GM18519 (cell line): ENCODE measurements at regions not wholly inside any gene's neighbourhood (a gene's known extent, or its start where the extent isn't known, plus 50 kb on each side); places are given as distances from the start of the nearest gene placed in this dataset.
"Not testable (repeated sequence)": the region's sequence is repeated elsewhere in the genome, so short reads cannot be mapped to it uniquely, and the experiment has no call there.

Experiments used
- ATAC-seq: cut with Tn5 transposase; IDR thresholded peaks from one replicate; pipeline ENCODE4 v1.9.1; 2021; ENCODE audit warnings: mild to moderate bottlenecking, moderate library complexity; ENCODE audit not compliant: unreplicated experiment, low FRiP score

- ATAC-seq, result no peak
These were observed 597.7 kb upstream of the ZP4 start for GRCh38 chr1:238488401-238488800.

GRCh38 chr1:238487931-238488330, 597.2 kb upstream of the ZP4 start:
- ATAC-seq, result no peak

- ATAC-seq, result no peak
These were observed 595.1 kb upstream of the ZP4 start for GRCh38 chr1:238485912-238486209.

DNA sequence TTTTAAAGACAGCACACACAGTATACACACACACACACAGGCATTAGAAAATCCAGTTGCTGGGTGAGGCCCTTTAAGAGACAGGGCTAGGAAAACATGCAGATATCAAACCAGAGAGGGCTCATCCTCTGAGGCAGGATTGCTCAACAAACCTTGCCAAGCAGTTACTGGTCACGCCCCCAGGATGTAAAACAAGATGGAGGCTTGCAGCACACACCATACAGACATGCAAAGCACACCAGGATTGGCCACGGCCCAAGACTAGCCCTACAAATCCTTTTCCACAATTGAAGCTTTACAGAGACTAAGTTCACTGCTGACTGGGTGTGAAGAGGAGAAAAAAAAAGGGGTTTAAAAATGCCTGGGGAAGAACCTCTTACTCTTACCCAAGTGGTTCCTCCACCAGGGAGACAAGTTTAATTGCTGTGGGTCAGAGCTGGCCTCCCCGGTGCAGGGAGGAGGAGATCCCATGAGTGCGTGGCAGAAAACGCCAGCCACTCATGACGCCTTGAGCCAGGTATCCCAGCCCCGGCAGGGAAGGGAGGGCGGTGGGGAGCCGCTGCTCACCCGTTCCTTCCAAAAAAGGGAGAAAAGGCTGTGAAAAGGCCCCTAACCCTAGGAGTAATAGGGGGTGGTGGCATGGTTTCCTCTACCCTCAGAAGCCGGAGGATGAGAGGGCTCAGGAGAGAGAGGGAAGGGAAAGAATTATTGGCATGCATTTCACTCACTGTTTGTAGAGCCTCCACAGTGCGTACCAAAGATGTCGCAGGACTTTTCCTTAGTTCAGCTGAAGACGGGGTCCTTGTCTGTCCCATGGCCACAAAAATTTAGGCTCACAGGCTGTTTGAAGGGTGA, 594.6 kb upstream of the ZP4 start:
- ATAC-seq, result no peak

GRCh38 chr1:238484121-238484520, 593.4 kb upstream of the ZP4 start:
- ATAC-seq, result no peak

DNA sequence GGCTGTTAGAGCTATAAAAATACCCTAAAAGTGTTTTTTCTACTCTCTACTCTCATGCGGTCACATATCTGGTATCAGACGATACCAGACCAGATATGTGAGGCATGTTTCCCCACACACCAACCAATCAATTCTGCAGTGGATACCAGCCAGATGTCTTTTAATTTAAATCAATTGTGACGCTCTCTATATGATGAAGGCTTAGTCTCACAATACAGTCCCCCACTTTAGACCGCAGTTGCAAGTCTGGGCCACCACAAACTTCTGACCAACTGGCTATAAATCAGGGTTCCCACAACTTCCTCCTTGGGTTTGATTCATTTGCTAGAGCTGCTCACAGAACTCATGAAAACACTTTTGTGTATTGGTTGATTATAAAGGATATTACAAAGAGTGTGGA, 586.1 kb upstream of the ZP4 start:
- no peak for ATAC-seq

DNA sequence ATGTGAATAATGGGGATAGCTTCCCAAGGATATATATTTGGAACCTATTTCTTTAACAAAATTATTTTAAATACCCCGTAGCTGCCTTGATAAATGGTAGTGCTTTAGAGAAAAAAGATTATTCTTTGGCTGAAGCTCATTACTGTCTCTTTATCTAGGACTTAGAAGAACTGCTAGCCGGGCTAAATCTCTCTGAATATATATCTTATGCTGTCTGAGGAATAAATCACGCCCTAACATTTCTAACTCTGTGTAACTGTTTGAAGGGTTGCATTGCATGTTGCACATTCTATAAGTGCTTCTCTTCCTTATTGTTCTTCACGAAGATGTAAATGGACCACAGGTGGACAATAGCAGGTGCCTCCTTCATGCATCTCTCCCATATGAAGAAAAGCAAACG, 585.0 kb upstream of the ZP4 start:
- no peak for ATAC-seq

- no peak for ATAC-seq
These were observed 583.5 kb upstream of the ZP4 start for GRCh38 chr1:238474263-238474662.

- ATAC-seq, result no peak
These were observed 578.5 kb upstream of the ZP4 start for GRCh38 chr1:238469146-238469631.

GRCh38 chr1:238468068-238468467, 577.3 kb upstream of the ZP4 start:
- ATAC-seq, result no peak

- ATAC-seq, result no peak
These were observed 575.7 kb upstream of the ZP4 start for GRCh38 chr1:238466459-238466858.

DNA sequence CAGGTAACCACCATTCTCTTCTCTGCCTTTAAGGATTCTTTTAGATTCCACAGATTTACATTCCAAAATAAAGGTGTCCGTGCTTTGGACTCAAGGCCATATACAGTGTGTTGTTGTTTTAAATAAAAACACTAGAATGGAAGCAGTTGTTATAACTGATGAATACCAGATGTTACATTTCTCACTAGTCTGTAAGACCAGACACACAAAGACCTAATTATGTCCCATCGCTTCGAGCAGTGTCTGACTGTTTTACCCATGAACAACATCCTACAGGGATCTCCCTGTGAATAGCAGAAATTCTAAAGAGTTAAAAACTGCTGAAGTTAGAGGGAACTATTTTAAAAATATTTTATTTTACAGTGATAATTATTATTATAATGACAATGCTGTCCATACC, 574.7 kb upstream of the ZP4 start:
- ATAC-seq, result no peak

DNA sequence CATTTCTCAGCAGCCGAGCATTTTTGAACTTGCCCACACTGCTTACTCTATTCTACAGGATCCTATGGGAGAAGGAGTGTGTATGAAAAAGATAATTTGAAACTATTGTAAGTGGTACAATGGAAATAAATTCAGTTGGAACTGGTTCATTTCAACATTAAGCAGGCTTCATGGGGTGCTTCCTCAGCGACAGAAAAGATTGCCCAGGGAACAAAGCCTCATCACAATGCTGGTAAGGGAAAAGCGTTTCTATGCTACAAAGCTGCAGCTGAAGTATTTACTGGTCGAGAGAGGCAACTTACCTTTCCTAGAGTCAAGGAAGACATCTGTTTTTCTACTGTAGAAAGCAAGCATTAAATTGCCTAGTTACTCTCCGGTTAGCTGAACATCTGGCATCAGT, 568.2 kb upstream of the ZP4 start:
- ATAC-seq, result no peak

DNA sequence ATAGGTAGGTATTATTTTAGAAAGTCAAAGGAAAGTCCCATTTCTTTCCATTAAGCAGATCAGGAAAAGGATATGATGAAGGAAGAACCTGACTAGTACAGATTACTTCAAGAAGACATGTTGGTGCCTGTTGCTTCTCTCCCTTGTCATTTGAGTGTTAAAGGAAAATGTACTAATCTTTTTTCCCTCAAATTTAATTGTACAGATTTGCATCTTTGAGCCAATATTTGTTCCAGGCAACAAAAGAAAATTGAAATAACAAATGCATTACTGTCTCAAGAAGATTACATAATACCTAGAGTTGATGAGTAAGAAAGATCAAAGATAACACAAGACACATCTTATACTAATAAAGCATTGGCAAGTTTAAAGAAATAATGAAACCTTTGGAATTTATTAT, 566.9 kb upstream of the ZP4 start:
- ATAC-seq, result no peak

- ATAC-seq, result no peak
These were observed 561.1 kb upstream of the ZP4 start for GRCh38 chr1:238451781-238452310.

DNA sequence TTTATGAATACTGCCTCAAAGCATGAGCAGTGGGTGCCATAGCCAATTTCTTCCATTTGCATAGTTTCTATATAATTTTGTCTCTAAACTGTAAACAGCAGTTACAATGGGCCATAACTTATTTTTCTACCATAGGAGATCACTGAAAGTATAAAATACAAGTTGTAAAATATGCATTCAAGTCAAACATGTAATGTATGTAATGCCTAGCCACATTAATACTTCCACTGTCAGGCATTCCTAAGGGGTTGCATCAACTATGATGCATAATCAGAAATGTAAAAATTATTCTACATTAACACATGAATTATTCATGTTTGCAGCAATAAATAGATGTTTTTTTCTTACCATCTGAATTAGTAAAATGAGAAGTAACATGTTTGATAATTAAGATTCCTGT, 560.3 kb upstream of the ZP4 start:
- ATAC-seq, result no peak

GRCh38 chr1:238443687-238444086, 553.0 kb upstream of the ZP4 start:
- no peak for ATAC-seq

DNA sequence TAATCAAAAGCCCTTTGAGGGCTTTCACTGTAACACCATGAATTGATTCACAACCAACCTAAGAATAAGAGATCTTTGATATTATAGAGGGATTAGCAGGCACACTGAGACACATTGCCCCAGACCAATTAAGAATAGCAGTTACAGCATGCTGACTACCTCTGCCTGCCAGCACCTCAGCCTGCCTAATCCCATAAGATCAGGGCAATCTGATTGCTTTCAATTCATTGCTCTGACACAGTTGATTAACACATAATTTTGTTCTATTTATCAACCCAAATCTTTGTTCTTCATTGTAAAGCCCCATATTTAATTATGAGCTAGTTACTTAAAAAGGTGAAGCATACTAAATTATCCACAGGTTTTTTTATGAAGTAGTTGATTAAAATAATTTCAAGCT, 548.8 kb upstream of the ZP4 start:
- no peak for ATAC-seq

DNA sequence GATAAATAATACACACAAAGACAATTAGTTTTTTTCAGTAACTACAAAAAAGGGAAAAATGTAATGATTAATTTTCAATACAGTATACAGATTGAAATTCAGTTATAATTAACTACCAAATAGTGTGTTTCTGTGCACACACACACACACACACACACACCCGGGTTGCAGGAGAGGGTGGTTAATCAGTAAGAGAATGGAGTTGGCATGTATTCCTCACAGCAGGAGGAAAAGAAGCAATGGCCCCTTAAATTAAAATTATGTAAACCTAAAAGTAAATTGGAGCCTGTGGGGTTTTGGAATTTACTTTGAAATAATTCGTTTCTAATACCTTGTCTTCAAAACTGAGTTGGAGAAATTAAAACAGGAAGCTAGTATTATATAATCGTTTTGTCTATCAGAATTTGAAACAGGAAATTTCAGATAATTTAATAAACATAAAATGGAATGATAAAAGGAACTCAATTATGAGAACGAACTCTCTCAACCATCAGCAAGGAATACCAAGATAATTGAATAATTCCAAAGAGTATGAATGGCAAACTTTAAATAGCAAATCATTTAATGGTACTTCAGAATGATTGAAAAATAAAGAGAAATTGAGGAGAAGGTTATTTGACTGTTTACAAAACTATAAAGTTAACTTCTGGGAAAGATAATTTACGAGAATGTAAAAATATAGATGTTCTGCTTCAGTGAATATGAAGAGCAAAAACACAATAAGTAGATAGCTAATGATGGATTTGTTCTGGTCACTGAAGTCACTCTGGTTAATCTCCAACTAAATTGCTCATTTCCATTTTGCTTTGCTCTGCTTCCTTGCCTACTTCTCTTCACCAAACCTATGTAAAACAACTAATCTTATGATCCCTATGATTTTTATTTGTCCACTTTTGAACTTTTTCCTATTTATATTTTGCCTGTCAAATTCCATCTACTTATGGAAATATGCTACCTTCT, 547.9 kb upstream of the ZP4 start:
- no peak for ATAC-seq

- not testable (repeated sequence) for ATAC-seq
These were observed 539.0 kb upstream of the ZP4 start for GRCh38 chr1:238429703-238430102.

GRCh38 chr1:238419209-238419608, 528.5 kb upstream of the ZP4 start:
- no peak for ATAC-seq
